B cell (primary cell): ENCODE measurements at regions not wholly inside any gene's neighbourhood (a gene's known extent, or its start where the extent isn't known, plus 50 kb on each side); places are given as distances from the start of the nearest gene placed in this dataset.

ENCODE experiments used
- ATAC-seq: fragments of 200-7000 bp; cut with Tn5 transposase; one replicate; pipeline ENCODE4 v1.10.0; 2021; ENCODE audit warnings: low read depth, mild to moderate bottlenecking, moderate number of reproducible peaks, moderate library complexity
- CTCF ChIA-PET: fragments of 350-600 bp; sonication (Branson Sonifier 250); formaldehyde crosslinking; loops from one replicate; lab custom pipeline; 2021; ENCODE audit warnings: antibody characterized with exemption, inconsistent platforms; lab: Charles Lee
- POLR2A ChIA-PET: fragments of 350-600 bp; sonication (Branson Sonifier 250); formaldehyde crosslinking; loops from one replicate; lab custom pipeline; 2021; ENCODE audit warnings: antibody characterized with exemption; lab: Charles Lee
- DNase-seq: peaks from one replicate; pipeline ENCODE4 v3.0.0; 2013
- H2AFZ ChIP-seq: 2 replicates; pipeline ENCODE4 v1.6.1; 2012; ENCODE audit warnings: mild to moderate bottlenecking, low read depth, low read length; ENCODE audit not compliant: insufficient read depth, poor library complexity, severe bottlenecking
- H3K27ac ChIP-seq, 2 donors: 1 replicate in 1 of 2; 2 replicates in 1 of 2; pipeline ENCODE4 v1.5.1; 2012 to 2013; ENCODE audit warnings: low read length in 2 of 2, mild to moderate bottlenecking in 2 of 2, moderate library complexity in 1 of 2
- H3K27me3 ChIP-seq, 4 experiments: fragments of 200-600 bp in 1 of 4; sonication (generic) in 1 of 4; replicated peaks in 1 of 4; 1 replicate in 2 of 4; 2 replicates in 2 of 4; pipeline versions ENCODE4 v1.6.1 to v1.7.0; 2013 to 2016; ENCODE audit warnings: low read length in 3 of 4, mild to moderate bottlenecking in 2 of 4, mixed read lengths in 1 of 4, moderate library complexity in 1 of 4; ENCODE audit not compliant: insufficient read depth in 4 of 4, control insufficient read depth in 3 of 4; ENCODE audit errors: control extremely low read depth in 1 of 4
- H3K36me3 ChIP-seq, 2 experiments: replicated peaks in 1 of 2; 1 replicate in 1 of 2; 2 replicates in 1 of 2; pipeline versions ENCODE4 v1.6.1 to v1.7.1; 2013; ENCODE audit warnings: low read length in 1 of 2; ENCODE audit not compliant: insufficient read depth in 2 of 2, control insufficient read depth in 1 of 2; ENCODE audit errors: control extremely low read depth in 1 of 2, extremely low read depth in 1 of 2
- H3K4me1 ChIP-seq, 2 donors: fragments of 200-600 bp in 1 of 2; sonication (generic) in 1 of 2; 1 replicate in 1 of 2; 2 replicates in 1 of 2; pipeline versions ENCODE4 v1.5.1 to v1.6.1; 2013 to 2017; ENCODE audit warnings: low read length in 2 of 2; ENCODE audit not compliant: control insufficient read depth in 2 of 2, insufficient read depth in 2 of 2
- H3K4me2 ChIP-seq: replicated peaks from 2 replicates; pipeline ENCODE3; 2012; ENCODE audit warnings: mild to moderate bottlenecking, low read depth, low read length; ENCODE audit not compliant: poor library complexity, severe bottlenecking
- H3K4me3 ChIP-seq, 5 experiments: fragments of 200-600 bp in 1 of 5; sonication (generic) in 1 of 5; 1 replicate in 3 of 5; 2 replicates in 2 of 5; pipeline versions ENCODE4 v1.5.1 to v1.7.0; 2011 to 2016; ENCODE audit warnings: low read length in 4 of 5, mild to moderate bottlenecking in 4 of 5, low read depth in 2 of 5, control low read depth in 1 of 5, moderate library complexity in 1 of 5; ENCODE audit not compliant: insufficient read depth in 1 of 5; ENCODE audit errors: control extremely low read depth in 1 of 5, extremely low read depth in 1 of 5
- H3K79me2 ChIP-seq: fragments of 200-600 bp; sonication (generic); one replicate; pipeline ENCODE4 v1.6.0; 2016; ENCODE audit warnings: low read length; ENCODE audit not compliant: control insufficient read depth, insufficient read depth
- H3K9ac ChIP-seq: fragments of 200-600 bp; sonication (generic); 2 replicates; pipeline ENCODE4 v1.6.1; 2017; ENCODE audit warnings: mild to moderate bottlenecking, low read length, moderate library complexity
- H3K9me3 ChIP-seq, 3 donors: one replicate each; pipeline versions ENCODE4 v1.6.1 to v1.7.1; 2013; ENCODE audit warnings: low read length in 2 of 3; ENCODE audit not compliant: control insufficient read depth in 2 of 3, insufficient read depth in 1 of 3; ENCODE audit errors: control extremely low read depth in 1 of 3
- H4K20me1 ChIP-seq: 2 replicates; pipeline ENCODE4 v1.6.0; 2012; ENCODE audit warnings: mild to moderate bottlenecking, low read length; ENCODE audit not compliant: insufficient read depth, control insufficient read depth, poor library complexity, severe bottlenecking
- H3K27ac Mint-ChIP-seq: one replicate; pipeline ENCODE4 v1.8.0; 2021; ENCODE audit warnings: mixed read lengths
- H3K27me3 Mint-ChIP-seq: one replicate; pipeline ENCODE4 v1.8.0; 2021; ENCODE audit warnings: mixed read lengths
- H3K4me1 Mint-ChIP-seq: one replicate; pipeline ENCODE4 v1.8.0; 2021; ENCODE audit warnings: mixed read lengths
- H3K4me3 Mint-ChIP-seq: one replicate; pipeline ENCODE4 v1.8.0; 2021; ENCODE audit warnings: mixed read lengths
- H3K9me3 Mint-ChIP-seq: one replicate; pipeline ENCODE4 v1.8.0; 2022; ENCODE audit warnings: mixed read lengths; ENCODE audit not compliant: insufficient read depth
- EZH2 ChIP-seq: IDR thresholded peaks from 2 replicates; pipeline ENCODE4 v1.6.1; 2012; ENCODE audit warnings: borderline replicate concordance, low read depth, mild to moderate bottlenecking, moderate library complexity, low read length; ENCODE audit not compliant: insufficient read depth, poor library complexity, severe bottlenecking
- WGBS: methylation state at CpG from one replicate; pipeline ENCODE4 v1.1.5; 2013; ENCODE audit warnings: missing lambda C conversion rate; ENCODE audit not compliant: insufficient coverage; 5-methylcytosine and 5-hydroxymethylcytosine counted together
- intact Hi-C: fragments of 100-400 bp; cut with micrococcal nuclease; formaldehyde crosslinking; loops from one replicate; pipeline ENCODE4 v1.10.0; 2022
- TF ChIP-seq, protein P1 (sequence below): fragments of 200-600 bp; IDR thresholded peaks from one replicate; pipeline ENCODE4 v1.8.0; 2022; ENCODE audit warnings: antibody characterized with exemption, mild to moderate bottlenecking

- DNase-seq (no peak), ATAC-seq (no peak)
- Histone ChIP-seq H2AFZ (no peak overlapping the region), H3K4me2 (no peak overlapping the region), H3K4me3 (no peak overlapping the region), H3K27me3 (peaks cover 0 to 3% (median 0%) of the 10 kb centered on the region in 4 experiments), H3K9ac (no peak overlapping the region), H3K36me3 (no peaks in the 10 kb centered on the region), H3K79me2 (no peaks in the 10 kb centered on the region), H4K20me1 (no peaks in the 10 kb centered on the region), H3K4me1 (no peaks in the 10 kb centered on the region), H3K27ac (no peak overlapping the region), H3K9me3 (no peaks in the 10 kb centered on the region)
- Mint-ChIP-seq H3K4me1 (no peaks in the 10 kb centered on the region), H3K27me3 (peaks cover 25% of the 10 kb centered on the region), H3K4me3 (no peak overlapping the region), H3K27ac (no peak overlapping the region), H3K9me3 (no peaks in the 10 kb centered on the region)
- intact Hi-C loops: no loop called here
- no CpG with 5 or more reads among the region's 2 CpGs for WGBS
- ChIA-PET POLR2A (no interaction called here), CTCF (no interaction called here)
- TF ChIP-seq EZH2: no peak
- TF ChIP-seq, protein P1, sequence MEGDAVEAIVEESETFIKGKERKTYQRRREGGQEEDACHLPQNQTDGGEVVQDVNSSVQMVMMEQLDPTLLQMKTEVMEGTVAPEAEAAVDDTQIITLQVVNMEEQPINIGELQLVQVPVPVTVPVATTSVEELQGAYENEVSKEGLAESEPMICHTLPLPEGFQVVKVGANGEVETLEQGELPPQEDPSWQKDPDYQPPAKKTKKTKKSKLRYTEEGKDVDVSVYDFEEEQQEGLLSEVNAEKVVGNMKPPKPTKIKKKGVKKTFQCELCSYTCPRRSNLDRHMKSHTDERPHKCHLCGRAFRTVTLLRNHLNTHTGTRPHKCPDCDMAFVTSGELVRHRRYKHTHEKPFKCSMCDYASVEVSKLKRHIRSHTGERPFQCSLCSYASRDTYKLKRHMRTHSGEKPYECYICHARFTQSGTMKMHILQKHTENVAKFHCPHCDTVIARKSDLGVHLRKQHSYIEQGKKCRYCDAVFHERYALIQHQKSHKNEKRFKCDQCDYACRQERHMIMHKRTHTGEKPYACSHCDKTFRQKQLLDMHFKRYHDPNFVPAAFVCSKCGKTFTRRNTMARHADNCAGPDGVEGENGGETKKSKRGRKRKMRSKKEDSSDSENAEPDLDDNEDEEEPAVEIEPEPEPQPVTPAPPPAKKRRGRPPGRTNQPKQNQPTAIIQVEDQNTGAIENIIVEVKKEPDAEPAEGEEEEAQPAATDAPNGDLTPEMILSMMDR: no peak
Observed at GRCh38 chr7:94265456-94265855, 129.2 kb upstream of the COL1A2 start.

GRCh38 chr7:94266238-94266644 lies 128.5 kb upstream of the COL1A2 start:
- H3K27me3 ChIP-seq: peaks cover 0 to under 1% (median 0%) of the 10 kb centered on the region in 4 experiments
- H3K27ac ChIP-seq: no peak overlapping the region
- DNase-seq: no peak
- no peaks in the 10 kb centered on the region for H3K9me3 ChIP-seq
- no peaks in the 10 kb centered on the region for H3K36me3 ChIP-seq
- TF ChIP-seq, protein P1: no peak
- no peak for TF ChIP-seq EZH2
- 50% methylated on average over 2 of the region's 3 CpGs for WGBS
- Mint-ChIP-seq H3K4me3 (no peak overlapping the region), H3K27ac (no peak overlapping the region), H3K9me3 (no peaks in the 10 kb centered on the region), H3K4me1 (no peaks in the 10 kb centered on the region), H3K27me3 (peaks cover 23% of the 10 kb centered on the region)
- H3K4me1 ChIP-seq: no peaks in the 10 kb centered on the region
- POLR2A ChIA-PET: no interaction called here
- H3K79me2 ChIP-seq: no peaks in the 10 kb centered on the region
- ATAC-seq: no peak
- intact Hi-C loops: no loop called here
- H4K20me1 ChIP-seq: no peaks in the 10 kb centered on the region
- no peak overlapping the region for H2AFZ ChIP-seq
- H3K9ac ChIP-seq: no peak overlapping the region
- no peak overlapping the region for H3K4me3 ChIP-seq
- CTCF ChIA-PET: no interaction called here
- H3K4me2 ChIP-seq: no peak overlapping the region
